H1 (cell line): ENCODE measurements at regions not wholly inside any gene's neighbourhood (a gene's known extent, or its start where the extent isn't known, plus 50 kb on each side); places are given as distances from the start of the nearest gene placed in this dataset.

ENCODE experiments used
- MAFK ChIP-seq: IDR thresholded peaks from 2 replicates; pipeline ENCODE4 v1.6.1; 2012; ENCODE audit warnings: low read depth, mild to moderate bottlenecking, improper control_type of control experiment, low read length
- RNF2 ChIP-seq: fragments of 200-900, 300-1000 bp; sonication (generic); IDR thresholded peaks from 2 replicates; pipeline ENCODE4 v1.7.1; 2016; ENCODE audit warnings: borderline replicate concordance, low read depth, mild to moderate bottlenecking, antibody characterized with exemption, low read length; ENCODE audit not compliant: poor library complexity, severe bottlenecking; ENCODE audit errors: missing control alignments

DNA sequence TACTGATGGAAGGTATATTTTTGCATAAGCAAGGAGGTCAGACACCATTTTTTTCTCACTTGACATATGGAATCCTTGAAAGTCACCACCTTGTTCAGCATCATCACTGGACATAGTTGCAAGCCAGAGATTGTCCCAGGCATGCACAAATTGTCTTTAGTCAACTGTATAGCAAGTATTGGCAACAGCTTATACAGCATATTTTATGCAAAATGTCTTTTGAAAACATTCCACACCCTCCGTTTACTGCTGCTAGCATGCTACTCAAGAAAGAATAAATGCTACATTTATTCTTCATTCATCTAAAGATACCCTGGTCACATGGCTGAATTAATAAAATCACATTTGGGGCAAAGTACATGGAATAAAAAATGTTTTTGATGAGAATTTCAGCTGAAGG lies 168.5 kb upstream of the DCBLD2 start (continued):
- TF ChIP-seq RNF2 (no peak), MAFK (no peak)
- TF ChIP-seq, all 59 proteins: peak for 0
